ENCODE measurements at regions not wholly inside any gene's neighbourhood (a gene's known extent, or its start where the extent isn't known, plus 50 kb on each side); places are given as distances from the start of the nearest gene placed in this dataset.

DNA sequence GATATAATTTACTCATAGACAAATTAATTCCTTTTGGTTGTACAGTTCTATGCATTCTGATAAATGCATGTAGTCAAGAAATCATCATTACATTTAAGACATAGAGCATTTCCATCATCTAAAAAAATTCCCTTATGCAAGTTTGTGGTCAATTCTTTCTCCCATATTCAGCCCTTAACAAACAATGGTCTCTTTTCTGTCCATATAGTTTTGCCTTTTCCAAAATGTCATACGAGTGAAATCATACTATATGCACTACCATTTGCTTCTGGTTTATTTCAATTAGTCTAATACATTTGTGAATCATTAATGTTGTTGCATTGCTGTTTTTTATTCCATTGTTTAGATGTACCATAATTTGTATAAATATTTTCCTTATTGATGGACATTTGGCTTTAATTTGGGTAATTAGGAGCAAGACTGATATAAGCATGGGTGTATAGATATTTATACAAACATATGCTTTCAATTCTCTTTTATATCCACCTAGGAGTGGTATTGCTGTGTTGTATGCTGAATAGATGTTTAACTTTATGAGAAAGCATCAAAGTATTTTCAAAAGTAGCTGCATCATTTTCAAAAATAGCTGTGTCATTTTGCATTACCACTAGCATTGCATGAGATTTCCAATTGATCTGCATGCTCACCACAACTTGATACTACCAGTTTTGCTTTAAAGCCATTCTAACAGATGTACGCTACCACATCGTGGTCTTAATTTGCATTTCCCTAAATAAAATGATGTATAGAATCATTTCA, 397.0 kb upstream of the ADAMTS5 start:
- TF ChIP-seq, protein P1, sequence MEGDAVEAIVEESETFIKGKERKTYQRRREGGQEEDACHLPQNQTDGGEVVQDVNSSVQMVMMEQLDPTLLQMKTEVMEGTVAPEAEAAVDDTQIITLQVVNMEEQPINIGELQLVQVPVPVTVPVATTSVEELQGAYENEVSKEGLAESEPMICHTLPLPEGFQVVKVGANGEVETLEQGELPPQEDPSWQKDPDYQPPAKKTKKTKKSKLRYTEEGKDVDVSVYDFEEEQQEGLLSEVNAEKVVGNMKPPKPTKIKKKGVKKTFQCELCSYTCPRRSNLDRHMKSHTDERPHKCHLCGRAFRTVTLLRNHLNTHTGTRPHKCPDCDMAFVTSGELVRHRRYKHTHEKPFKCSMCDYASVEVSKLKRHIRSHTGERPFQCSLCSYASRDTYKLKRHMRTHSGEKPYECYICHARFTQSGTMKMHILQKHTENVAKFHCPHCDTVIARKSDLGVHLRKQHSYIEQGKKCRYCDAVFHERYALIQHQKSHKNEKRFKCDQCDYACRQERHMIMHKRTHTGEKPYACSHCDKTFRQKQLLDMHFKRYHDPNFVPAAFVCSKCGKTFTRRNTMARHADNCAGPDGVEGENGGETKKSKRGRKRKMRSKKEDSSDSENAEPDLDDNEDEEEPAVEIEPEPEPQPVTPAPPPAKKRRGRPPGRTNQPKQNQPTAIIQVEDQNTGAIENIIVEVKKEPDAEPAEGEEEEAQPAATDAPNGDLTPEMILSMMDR (conservative IDR thresholded peaks at IDR 0.05) = no peak
- no peak for TF ChIP-seq ZFX (IDR thresholded peaks at IDR 0.05)
